ENCODE measurements at regions not wholly inside any gene's neighbourhood (a gene's known extent, or its start where the extent isn't known, plus 50 kb on each side); places are given as distances from the start of the nearest gene placed in this dataset.
"Not testable (repeated sequence)": the region's sequence is repeated elsewhere in the genome, so short reads cannot be mapped to it uniquely, and the experiment has no call there.

- no peak for DNase-seq
These were observed 379.8 kb upstream of the FANCL start for GRCh38 chr2:58620896-58621295.

GRCh38 chr2:58620093-58620492 lies 379.0 kb upstream of the FANCL start:
- no peak for DNase-seq

- DNase-seq, result no peak
These were observed 375.8 kb upstream of the FANCL start for GRCh38 chr2:58616961-58617360.

- no peak for DNase-seq
These were observed 373.1 kb upstream of the FANCL start for GRCh38 chr2:58614219-58614618.

GRCh38 chr2:58612973-58613372 lies 371.8 kb upstream of the FANCL start:
- no peak for DNase-seq

- no peak for DNase-seq
These were observed 368.2 kb upstream of the FANCL start for GRCh38 chr2:58609326-58609725.

- no peak for DNase-seq
These were observed 367.0 kb upstream of the FANCL start for GRCh38 chr2:58608146-58608545.

GRCh38 chr2:58607448-58607847 lies 366.3 kb upstream of the FANCL start:
- DNase-seq, result no peak

GRCh38 chr2:58606799-58607198 lies 365.7 kb upstream of the FANCL start:
- DNase-seq, result no peak

GRCh38 chr2:58604096-58604495 lies 363.0 kb upstream of the FANCL start:
- no peak for DNase-seq

GRCh38 chr2:58601017-58601416 lies 359.9 kb upstream of the FANCL start:
- DNase-seq, result no peak

GRCh38 chr2:58598171-58598570 lies 357.0 kb upstream of the FANCL start:
- no peak for DNase-seq

GRCh38 chr2:58595714-58596113 lies 354.6 kb upstream of the FANCL start:
- no peak for DNase-seq

- DNase-seq, result no peak
These were observed 353.6 kb upstream of the FANCL start for GRCh38 chr2:58594762-58595161.

- no peak for DNase-seq
These were observed 353.1 kb upstream of the FANCL start for GRCh38 chr2:58594175-58594574.

GRCh38 chr2:58586178-58586577 lies 345.1 kb upstream of the FANCL start:
- DNase-seq, result not testable (repeated sequence)

- DNase-seq, result no peak
These were observed 344.1 kb upstream of the FANCL start for GRCh38 chr2:58585233-58585632.

- DNase-seq, result no peak
These were observed 343.5 kb upstream of the FANCL start for GRCh38 chr2:58584606-58585118.

- no peak for DNase-seq
These were observed 337.2 kb upstream of the FANCL start for GRCh38 chr2:58578276-58578675.

GRCh38 chr2:58574873-58575272 lies 333.7 kb upstream of the FANCL start:
- DNase-seq, result no peak

- DNase-seq, result no peak
These were observed 331.6 kb upstream of the FANCL start for GRCh38 chr2:58572731-58573130.

GRCh38 chr2:58571181-58571852 lies 330.2 kb upstream of the FANCL start:
- DNase-seq, result peak in 1 of 5 experiments; percentile 17

GRCh38 chr2:58569475-58570185 lies 328.5 kb upstream of the FANCL start:
- DNase-seq, result peak in 1 of 5 experiments; percentile 63

- no peak for DNase-seq
These were observed 327.8 kb upstream of the FANCL start for GRCh38 chr2:58568901-58569300.

Measured in T-helper 2 cell (primary cell).